H1 (cell line): ENCODE measurements at regions not wholly inside any gene's neighbourhood (a gene's known extent, or its start where the extent isn't known, plus 50 kb on each side); places are given as distances from the start of the nearest gene placed in this dataset.

Source experiments
- CTCF ChIA-PET: fragments of 300-600 bp; sonication (Branson Sonifier 250); formaldehyde crosslinking; loops from one replicate; lab custom pipeline; 2021; ENCODE audit not compliant: partially characterized antibody; lab: Charles Lee
- POLR2A ChIA-PET: fragments of 300-600 bp; sonication (Branson Sonifier 250); formaldehyde crosslinking; loops from one replicate; lab custom pipeline; 2021; ENCODE audit warnings: inconsistent platforms; ENCODE audit not compliant: partially characterized antibody; lab: Charles Lee
- DNase-seq, 2 experiments: peaks; one replicate each; pipeline versions ENCODE4 v3.0.0 to v3.0.0-alpha.2; 2010 to 2022; ENCODE audit warnings: low spot score in 2 of 2, low read depth in 1 of 2, mixed read lengths in 1 of 2
- FAIRE-seq: peaks from 2 replicates; lab custom pipeline; 2011; peaks lifted over from hg19 to GRCh38; lab: Jason Lieb, UNC
- H2AFZ ChIP-seq: 2 replicates; pipeline ENCODE4 v1.8.1; 2012; ENCODE audit warnings: low read length, inconsistent platforms
- H2AK5ac ChIP-seq: 2 replicates; pipeline ENCODE4 v1.6.1; 2013; ENCODE audit warnings: low read depth, low read length
- H2BK120ac ChIP-seq: replicated peaks from 2 replicates; pipeline ENCODE3; 2013; ENCODE audit warnings: low read depth, low read length, inconsistent platforms
- H2BK12ac ChIP-seq: 2 replicates; pipeline ENCODE4 v1.6.1; 2013; ENCODE audit warnings: low read depth, low read length
- H2BK15ac ChIP-seq: 2 replicates; pipeline ENCODE4 v1.6.1; 2013; ENCODE audit warnings: low read length
- H2BK20ac ChIP-seq: 2 replicates; pipeline ENCODE4 v1.6.1; 2013; ENCODE audit warnings: low read length
- H2BK5ac ChIP-seq: 2 replicates; pipeline ENCODE4 v1.6.1; 2013; ENCODE audit warnings: low read depth, low read length
- H3K14ac ChIP-seq: 2 replicates; pipeline ENCODE4 v1.6.1; 2013; ENCODE audit warnings: inconsistent platforms; ENCODE audit not compliant: insufficient read length
- H3K18ac ChIP-seq: 2 replicates; pipeline ENCODE4 v1.6.1; 2013; ENCODE audit warnings: low read length; ENCODE audit errors: extremely low read depth
- H3K23ac ChIP-seq: 2 replicates; pipeline ENCODE4 v1.6.1; 2013; ENCODE audit warnings: inconsistent platforms; ENCODE audit not compliant: insufficient read length
- H3K23me2 ChIP-seq: 2 replicates; pipeline ENCODE4 v1.6.1; 2013; ENCODE audit warnings: low read depth, low read length
- H3K27ac ChIP-seq: 2 replicates; pipeline ENCODE4 v1.6.1; 2011; ENCODE audit warnings: low read depth, low read length, inconsistent platforms
- H3K27me3 ChIP-seq, 4 experiments: replicated peaks in 1 of 4; 1 replicate in 1 of 4; 2 replicates in 3 of 4; pipeline versions ENCODE4 v1.6.1 to v1.8.1; 2011 to 2013; ENCODE audit warnings: low read length in 3 of 4, mild to moderate bottlenecking in 3 of 4, inconsistent platforms in 2 of 4, mixed read lengths in 2 of 4, moderate library complexity in 1 of 4; ENCODE audit not compliant: control insufficient read depth in 3 of 4, insufficient read depth in 3 of 4; ENCODE audit errors: extremely low read depth in 1 of 4
- H3K36me3 ChIP-seq, 4 experiments: 2 replicates each; pipeline versions ENCODE4 v1.6.1 to v1.8.1; 2011 to 2013; ENCODE audit warnings: mild to moderate bottlenecking in 4 of 4, low read length in 3 of 4, moderate library complexity in 2 of 4, control low read depth in 1 of 4, inconsistent platforms in 1 of 4; ENCODE audit not compliant: insufficient read depth in 4 of 4, control insufficient read depth in 2 of 4
- H3K4ac ChIP-seq: replicated peaks from 2 replicates; pipeline ENCODE3; 2013; ENCODE audit warnings: low read length, low read depth, mixed read lengths, inconsistent platforms; ENCODE audit not compliant: insufficient read length
- H3K4me1 ChIP-seq, 4 experiments: replicated peaks in 1 of 4; 1 replicate in 1 of 4; 2 replicates in 3 of 4; pipeline versions ENCODE4 v1.6.1 to v1.8.1; 2011 to 2013; ENCODE audit warnings: low read length in 3 of 4, inconsistent platforms in 2 of 4, mixed read lengths in 1 of 4; ENCODE audit not compliant: insufficient read depth in 4 of 4, control insufficient read depth in 3 of 4
- H3K4me2 ChIP-seq, 2 experiments: 2 replicates each; pipeline versions ENCODE4 v1.6.1 to v1.8.1; 2011 to 2013; ENCODE audit warnings: low read depth in 2 of 2, low read length in 2 of 2, control low read depth in 1 of 2, inconsistent platforms in 1 of 2, mild to moderate bottlenecking in 1 of 2; ENCODE audit not compliant: insufficient read depth in 1 of 2
- H3K4me3 ChIP-seq, 4 experiments: fragments of 200-600, 300-600 bp in 1 of 4; sonication (generic), shearing (Covaris generic), sonication (Bioruptor Twin) in 1 of 4; 2 replicates each; pipeline versions ENCODE4 v1.5.1 to v1.8.1; 2011 to 2016; ENCODE audit warnings: low read length in 4 of 4, low read depth in 3 of 4, control low read depth in 2 of 4, inconsistent platforms in 2 of 4, mild to moderate bottlenecking in 2 of 4, mixed read lengths in 1 of 4, moderate library complexity in 1 of 4; ENCODE audit not compliant: insufficient read depth in 2 of 4; ENCODE audit errors: extremely low read depth in 1 of 4
- H3K56ac ChIP-seq: replicated peaks from 2 replicates; pipeline ENCODE3; 2013; ENCODE audit warnings: low read depth, mild to moderate bottlenecking, mixed read lengths, low read length, inconsistent platforms; ENCODE audit not compliant: insufficient read length
- H3K79me1 ChIP-seq: 2 replicates; pipeline ENCODE4 v1.6.1; 2013; ENCODE audit warnings: low read depth, low read length, control low read depth
- H3K79me2 ChIP-seq, 2 experiments: 2 replicates each; pipeline versions ENCODE4 v1.6.1 to v1.8.1; 2012 to 2013; ENCODE audit warnings: low read length in 2 of 2, mild to moderate bottlenecking in 2 of 2, inconsistent platforms in 1 of 2; ENCODE audit not compliant: insufficient read depth in 2 of 2, control insufficient read depth in 1 of 2
- H3K9ac ChIP-seq, 4 experiments: replicated peaks in 1 of 4; 1 replicate in 1 of 4; 2 replicates in 3 of 4; pipeline versions ENCODE4 v1.6.1 to v1.8.1; 2011 to 2013; ENCODE audit warnings: low read depth in 3 of 4, low read length in 3 of 4, control low read depth in 2 of 4, mild to moderate bottlenecking in 2 of 4, moderate library complexity in 2 of 4, inconsistent platforms in 1 of 4; ENCODE audit errors: extremely low read depth in 1 of 4
- H3K9me3 ChIP-seq, 2 experiments: 2 replicates each; pipeline versions ENCODE4 v1.6.1 to v1.8.1; 2012 to 2013; ENCODE audit warnings: mild to moderate bottlenecking in 2 of 2, moderate library complexity in 2 of 2, control low read depth in 1 of 2, inconsistent platforms in 1 of 2, low read depth in 1 of 2, low read length in 1 of 2, mixed read lengths in 1 of 2; ENCODE audit not compliant: insufficient read depth in 2 of 2
- H4K20me1 ChIP-seq, 2 experiments: replicated peaks in 1 of 2; 2 replicates each; pipeline versions ENCODE3 to v1.8.1; 2011 to 2013; ENCODE audit warnings: inconsistent platforms in 2 of 2, low read length in 2 of 2, mild to moderate bottlenecking in 1 of 2; ENCODE audit not compliant: insufficient read depth in 2 of 2, control insufficient read depth in 1 of 2
- H4K5ac ChIP-seq: 2 replicates; pipeline ENCODE4 v1.6.1; 2013; ENCODE audit warnings: low read length, low read depth, mixed read lengths, inconsistent platforms; ENCODE audit not compliant: insufficient read length
- H4K8ac ChIP-seq: 2 replicates; pipeline ENCODE4 v1.8.0; 2013; ENCODE audit warnings: mild to moderate bottlenecking, moderate library complexity, low read length, inconsistent platforms; ENCODE audit not compliant: insufficient read depth; ENCODE audit errors: extremely low read depth
- H4K91ac ChIP-seq: replicated peaks from 2 replicates; pipeline ENCODE3; 2013; ENCODE audit warnings: low read length, mixed read lengths, inconsistent platforms; ENCODE audit not compliant: insufficient read length
- WGBS, 2 experiments: shearing (Covaris generic) in 1 of 2; methylation state at CpG; one replicate each; pipeline versions ENCODE4 v1.1.6 to v1.1.7; 2013 to 2015; ENCODE audit warnings: low lambda C conversion rate in 2 of 2, mixed read lengths in 2 of 2, inconsistent platforms in 1 of 2, low coverage in 1 of 2, missing lambda C conversion rate in 1 of 2; ENCODE audit not compliant: insufficient replicate concordance in 2 of 2, insufficient coverage in 1 of 2, insufficient read length in 1 of 2; ENCODE audit errors: extremely low coverage in 1 of 2, missing lambda C conversion rate in 1 of 2; 5-methylcytosine and 5-hydroxymethylcytosine counted together

DNA sequence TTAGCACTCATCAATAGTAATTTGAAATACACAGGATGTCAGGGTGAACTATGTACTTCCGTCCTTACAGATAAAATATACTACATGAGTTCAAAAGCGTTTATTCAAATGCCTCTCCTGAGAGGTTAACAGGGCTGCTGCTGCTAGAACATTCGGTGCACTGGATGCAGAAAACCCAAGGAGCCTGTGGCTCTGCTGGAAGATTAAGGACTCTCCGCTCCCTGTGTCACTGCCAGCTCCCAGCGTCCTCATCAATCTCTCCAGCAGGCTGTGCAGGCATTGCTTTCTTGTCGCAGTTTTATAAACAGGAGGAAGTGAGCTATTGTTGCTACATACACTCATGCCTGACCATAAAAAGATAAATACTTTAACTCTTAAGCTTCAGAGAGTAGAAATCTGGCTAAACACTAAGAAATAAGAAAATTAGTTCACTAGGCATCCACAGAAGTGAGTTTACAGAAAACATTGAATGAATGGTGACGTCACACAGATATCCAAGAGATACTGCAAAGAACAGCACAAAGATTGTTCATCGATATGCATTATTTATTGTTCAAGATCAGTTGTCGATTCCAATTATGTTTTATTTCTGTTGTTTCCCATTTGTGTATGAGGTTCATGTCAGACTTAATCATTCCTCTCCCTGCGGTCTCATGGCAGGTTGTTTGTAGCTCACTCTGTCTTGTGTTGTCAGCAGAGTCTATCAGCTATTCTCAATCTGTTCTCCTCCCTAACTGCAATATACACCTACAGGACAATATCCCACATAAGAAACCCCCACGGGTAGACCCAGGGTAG, 127.9 kb upstream of the MON1B start:
- H3K4me1 ChIP-seq = peaks cover 0 to 10% (median 7%) of the 10 kb centered on the region in 4 experiments; a peak in 5 of 7 replicates
- H3K4me3 ChIP-seq = no peak overlapping the region
- no peak overlapping the region for H3K4ac ChIP-seq
- H2BK120ac ChIP-seq = no peak overlapping the region
- H3K4me2 ChIP-seq = no peak overlapping the region
- no peak overlapping the region for H4K8ac ChIP-seq
- H2AFZ ChIP-seq = no peak overlapping the region
- H2BK5ac ChIP-seq = no peak overlapping the region
- H2BK15ac ChIP-seq = no peak overlapping the region
- H3K27ac ChIP-seq = no peak overlapping the region
- H3K36me3 ChIP-seq = no peaks in the 10 kb centered on the region
- H2AK5ac ChIP-seq = no peak overlapping the region
- FAIRE-seq (no peak), DNase-seq (no peak)
- no peaks in the 10 kb centered on the region for H3K27me3 ChIP-seq
- H3K79me2 ChIP-seq = no peaks in the 10 kb centered on the region
- no peak overlapping the region for H3K18ac ChIP-seq
- H2BK12ac ChIP-seq = no peak overlapping the region
- WGBS, 2 experiments = 86% methylated on average over 11 of the region's 11 CpGs; no CpG with 5 or more reads in 1 of the 2 experiments
- no peak overlapping the region for H4K5ac ChIP-seq
- no peak overlapping the region for H3K9ac ChIP-seq
- no peaks in the 10 kb centered on the region for H4K20me1 ChIP-seq
- H4K91ac ChIP-seq = no peak overlapping the region
- CTCF ChIA-PET = interaction anchor here (0.6 to 1.3 kb wide), 2 partner anchors 50 to 396 kb away, joined by 3 to 5 read pairs; no protein-coding TSS in a partner anchor
- no peaks in the 10 kb centered on the region for H3K79me1 ChIP-seq
- H2BK20ac ChIP-seq = no peak overlapping the region
- no peak overlapping the region for H3K23ac ChIP-seq
- H3K14ac ChIP-seq = no peak overlapping the region
- POLR2A ChIA-PET = no interaction called here
- no peaks in the 10 kb centered on the region for H3K9me3 ChIP-seq
- H3K56ac ChIP-seq = no peak overlapping the region
- no peaks in the 10 kb centered on the region for H3K23me2 ChIP-seq
